NK-92 treated with Interleukin-12 subunit alpha and Interleukin-12 subunit beta, amount 100 ng/mL, for 24 hours (cell line): ENCODE measurements at regions not wholly inside any gene's neighbourhood (a gene's known extent, or its start where the extent isn't known, plus 50 kb on each side); places are given as distances from the start of the nearest gene placed in this dataset.
"Not testable (repeated sequence)": the region's sequence is repeated elsewhere in the genome, so short reads cannot be mapped to it uniquely, and the experiment has no call there.

Experiments
- DNase-seq: peaks from one replicate; lab custom pipeline; 2025; lab: John Stamatoyannopoulos, UW

DNA sequence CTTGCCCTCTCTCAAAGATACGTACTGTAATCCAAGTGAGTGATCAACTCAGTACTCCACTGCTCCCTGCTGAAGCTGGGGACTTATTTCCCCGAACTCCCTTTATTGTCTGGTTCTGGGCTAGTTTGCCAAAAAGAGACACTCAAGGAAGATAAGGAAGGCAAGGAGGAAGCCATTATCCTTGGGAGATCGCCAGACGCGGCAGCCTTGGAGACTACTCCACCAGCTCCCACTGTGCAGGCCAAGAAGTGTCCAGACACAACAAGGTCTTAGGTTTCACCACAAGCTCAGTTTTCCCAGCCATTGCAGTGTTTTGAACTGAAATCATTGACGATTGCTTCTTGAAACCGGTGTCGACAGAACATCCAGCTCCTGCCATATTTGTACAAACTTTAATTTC lies 439.6 kb upstream of the UBE2E3 start:
- no peak for DNase-seq

DNA sequence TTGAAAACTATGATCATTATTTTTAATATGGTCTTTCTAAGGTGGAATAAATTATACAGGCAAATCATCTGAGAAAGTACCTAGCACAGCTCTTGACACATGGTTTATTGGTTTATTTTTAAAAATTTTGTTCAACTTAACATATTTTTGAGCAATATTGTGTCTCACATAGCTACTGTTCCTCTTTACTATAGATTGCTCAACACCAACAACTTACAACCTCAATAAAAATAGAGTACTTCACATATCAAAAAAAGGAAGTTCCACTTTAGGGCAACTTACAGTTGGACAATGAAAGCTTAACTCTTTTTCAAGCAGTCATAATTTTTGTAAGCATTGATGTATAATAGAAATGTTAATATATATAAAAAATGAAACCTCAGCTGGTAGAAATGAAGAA lies 440.9 kb upstream of the UBE2E3 start:
- no peak for DNase-seq

DNA sequence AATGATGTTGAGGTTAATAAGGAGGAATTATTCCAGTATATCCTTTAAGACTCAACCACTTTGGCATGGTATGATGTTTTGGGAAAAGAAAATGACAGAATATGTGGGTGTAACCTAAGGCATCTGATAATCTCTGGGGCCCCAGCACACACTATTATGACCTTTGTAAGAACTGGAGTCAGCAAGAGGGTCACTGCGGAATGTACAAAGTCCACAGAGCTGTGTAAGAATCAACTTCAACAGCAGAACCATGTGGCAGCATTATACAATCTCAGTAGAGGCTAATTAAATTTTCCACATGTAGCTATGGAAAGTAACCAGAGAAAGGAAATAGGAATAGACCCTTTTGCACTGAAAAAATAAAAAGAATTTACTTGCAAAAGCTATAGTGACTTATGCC lies 445.1 kb upstream of the UBE2E3 start:
- no peak for DNase-seq

DNA sequence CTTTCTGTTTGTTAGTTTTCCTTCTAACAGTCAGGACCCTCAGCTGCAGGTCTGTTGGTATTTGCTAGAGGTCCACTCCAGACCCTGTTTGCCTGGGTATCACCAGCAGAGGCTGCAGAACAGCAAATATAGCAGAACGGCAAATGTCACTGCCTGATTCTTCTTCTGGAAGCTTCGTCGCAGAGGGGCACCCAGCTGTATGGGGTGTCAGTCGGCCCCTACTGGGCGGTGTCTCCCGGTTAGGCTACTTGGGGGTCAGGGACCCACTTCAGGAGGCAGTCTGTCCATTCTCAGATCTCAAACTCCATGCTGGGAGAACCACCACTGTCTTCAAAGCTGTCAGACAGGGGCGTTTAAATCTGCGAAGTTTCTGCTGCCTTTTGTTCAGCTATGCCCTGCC lies 448.6 kb upstream of the UBE2E3 start:
- not testable (repeated sequence) for DNase-seq

DNA sequence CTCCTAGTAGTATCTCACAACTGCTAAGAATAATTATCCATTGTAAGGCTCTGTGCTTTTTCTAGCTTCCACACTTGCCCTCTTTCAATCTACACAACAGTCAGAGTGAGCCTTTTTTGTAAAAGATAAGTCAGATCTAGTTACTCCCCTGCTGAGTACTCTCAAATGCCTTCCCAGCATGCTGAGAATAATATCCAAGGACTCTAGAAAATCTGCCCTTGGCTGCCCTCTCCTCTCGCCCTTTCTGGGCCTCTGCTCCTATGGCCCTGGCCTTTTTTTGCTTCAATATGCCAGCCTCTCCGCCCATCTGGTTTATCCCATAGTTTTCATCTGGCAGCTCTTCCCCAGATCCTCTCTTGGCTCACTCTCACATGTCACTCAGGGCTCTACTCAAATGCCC lies 455.9 kb upstream of the UBE2E3 start:
- DNase-seq, result no peak

DNA sequence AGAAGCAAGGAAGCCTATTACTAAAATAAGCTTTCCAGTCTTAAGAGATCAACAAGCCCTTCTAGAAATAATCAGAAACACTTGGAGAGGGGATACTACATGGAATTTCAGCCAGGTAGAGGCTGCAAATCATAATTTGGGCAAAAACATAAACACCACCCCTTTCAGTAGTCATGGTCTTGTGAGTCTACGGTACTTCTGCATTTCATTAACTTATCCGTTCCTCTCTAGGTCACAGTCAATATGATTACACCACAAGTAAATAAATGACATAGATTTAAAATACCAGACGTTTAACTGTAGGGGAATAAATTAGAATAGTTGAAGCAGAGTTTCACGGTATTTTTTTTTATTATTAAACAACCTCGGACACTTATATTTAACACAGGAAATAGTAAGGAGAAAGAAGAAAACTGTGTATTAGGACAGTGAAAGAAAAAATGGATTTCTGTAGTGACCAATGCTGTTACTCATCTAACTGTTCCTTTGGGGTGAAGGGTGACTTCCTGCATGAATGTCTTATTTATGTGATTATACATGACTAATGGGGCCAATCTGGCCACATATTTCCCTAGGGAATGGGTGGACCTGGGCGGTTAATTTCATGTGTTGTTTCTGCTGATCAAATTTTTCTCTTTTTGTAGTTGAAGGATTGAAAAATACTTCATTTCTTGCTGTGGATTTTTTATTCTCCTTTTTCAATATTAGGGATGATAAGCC lies 456.6 kb upstream of the UBE2E3 start:
- DNase-seq, result no peak

DNA sequence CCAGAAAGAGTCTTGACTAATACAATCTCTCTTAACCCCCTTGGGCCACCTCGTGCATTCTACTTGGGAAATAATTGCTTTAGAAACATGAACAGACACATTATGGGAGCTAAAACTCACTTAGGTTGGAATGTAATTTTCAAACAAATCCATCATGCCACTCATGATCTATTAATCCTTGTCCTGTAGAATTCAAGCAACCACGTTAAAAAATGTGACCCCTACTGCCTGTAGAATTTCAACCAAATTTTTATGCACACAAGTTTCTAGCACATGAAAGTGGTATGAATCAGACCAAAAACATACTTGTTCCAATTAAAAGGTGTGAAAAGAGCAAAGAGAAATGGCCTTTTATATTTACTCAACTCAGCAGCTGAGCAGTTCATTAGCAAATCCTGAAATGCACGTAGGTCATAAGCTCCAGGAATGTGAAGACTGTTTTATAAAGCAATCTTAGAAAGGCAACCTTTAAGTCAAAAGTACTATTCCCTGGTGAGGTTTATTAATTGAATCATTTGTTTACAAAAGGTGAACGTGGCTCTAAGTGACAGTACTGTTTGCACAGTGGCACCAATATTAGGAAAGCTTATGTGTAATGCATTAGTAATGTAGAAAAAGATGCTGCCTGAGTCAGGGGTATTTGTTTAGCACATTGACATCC lies 459.4 kb upstream of the UBE2E3 start:
- DNase-seq, result no peak

DNA sequence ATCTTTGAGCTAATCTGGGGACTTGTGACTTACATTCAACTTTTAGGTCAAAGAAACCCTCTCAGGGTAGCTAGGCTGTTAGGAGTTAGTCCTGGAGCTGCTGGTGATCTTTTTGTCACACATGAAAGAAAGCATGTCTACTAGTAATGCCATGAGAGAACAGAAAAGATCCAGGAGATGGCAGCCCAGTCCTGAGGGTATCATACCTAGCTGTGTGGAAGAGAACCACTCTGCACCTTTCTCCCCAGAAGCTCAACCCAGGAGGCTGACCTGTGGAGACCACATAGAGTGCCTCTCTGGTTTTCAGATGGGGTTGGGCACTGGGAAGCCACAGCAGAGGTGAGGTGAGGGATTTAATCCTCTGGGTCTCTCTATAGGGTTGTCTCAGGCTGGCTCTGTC lies 460.2 kb upstream of the UBE2E3 start:
- DNase-seq, result no peak

DNA sequence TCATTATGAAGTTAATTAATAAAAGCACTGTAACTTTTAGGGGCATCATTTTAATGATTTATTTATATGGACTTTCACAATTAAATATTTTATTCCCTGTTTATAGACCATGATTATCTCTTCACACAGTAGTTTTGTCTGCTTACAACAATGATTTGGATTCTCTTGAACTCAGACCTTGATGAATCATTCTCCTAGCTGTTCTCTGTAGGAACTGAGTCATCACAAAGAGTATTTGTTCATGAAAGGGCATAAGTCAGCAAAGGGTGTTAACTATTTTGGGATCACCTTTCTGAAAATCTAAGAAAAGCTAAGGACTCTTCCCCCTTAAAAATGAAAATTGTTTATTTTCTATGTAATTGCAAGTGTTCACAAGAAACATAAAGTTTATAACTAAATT lies 461.1 kb upstream of the UBE2E3 start:
- DNase-seq, result no peak

DNA sequence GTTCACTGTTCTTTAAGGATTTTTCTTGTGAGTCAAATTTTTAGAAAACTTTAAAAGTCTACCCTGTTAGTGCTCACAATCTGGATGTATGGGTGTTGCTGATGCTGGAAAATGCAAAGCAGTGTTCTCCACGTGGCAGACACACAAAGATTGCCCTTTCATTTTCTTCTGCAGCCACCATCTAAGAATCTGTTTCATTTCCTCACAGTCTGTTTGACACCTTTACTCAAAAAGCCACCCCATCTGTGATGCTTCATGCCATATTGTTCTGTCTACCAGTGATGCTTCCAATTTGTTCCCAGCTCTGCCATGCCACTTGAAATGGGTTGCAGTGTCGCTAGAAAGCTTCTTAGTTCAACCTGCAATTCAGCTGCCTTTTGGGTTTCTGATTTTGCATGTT lies 464.2 kb upstream of the UBE2E3 start:
- DNase-seq, result no peak

DNA sequence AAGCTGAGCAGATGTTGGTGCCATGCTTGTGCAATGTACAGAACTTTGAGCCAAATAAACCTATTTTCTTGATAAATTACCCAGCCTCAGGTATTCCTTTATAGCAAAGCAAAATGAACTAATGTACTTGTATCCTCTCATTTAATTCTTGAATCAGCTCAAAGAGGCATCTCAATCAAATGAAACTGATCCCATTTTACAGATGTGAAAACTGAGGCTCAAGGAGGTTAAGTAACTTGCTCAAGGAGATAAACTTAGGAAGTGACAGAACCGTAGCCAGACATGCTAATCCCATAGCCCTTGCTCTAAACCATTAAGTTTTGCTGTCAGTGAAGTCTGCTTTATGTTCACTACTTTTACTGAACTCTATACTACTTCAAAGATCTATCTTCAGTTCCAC lies 467.0 kb upstream of the UBE2E3 start:
- no peak for DNase-seq

DNA sequence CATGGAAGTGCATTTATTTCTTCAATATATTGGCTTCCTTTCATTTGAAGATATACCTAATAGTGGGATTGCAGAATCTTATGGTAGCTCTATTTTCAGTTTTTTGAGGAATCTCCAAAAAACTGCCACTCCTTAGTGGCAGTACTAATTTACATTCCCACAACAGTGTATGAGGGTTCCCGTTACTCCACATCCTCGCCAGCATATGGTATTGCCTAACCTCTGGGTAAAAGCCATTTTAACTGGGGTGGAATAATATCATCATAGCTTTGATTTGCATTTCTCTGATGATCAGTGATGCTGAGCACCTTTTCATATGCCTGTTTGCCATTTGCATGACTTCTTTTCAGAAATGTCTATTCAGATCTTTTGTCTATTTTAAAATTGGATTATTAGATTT lies 471.9 kb upstream of the UBE2E3 start:
- DNase-seq, result no peak

DNA sequence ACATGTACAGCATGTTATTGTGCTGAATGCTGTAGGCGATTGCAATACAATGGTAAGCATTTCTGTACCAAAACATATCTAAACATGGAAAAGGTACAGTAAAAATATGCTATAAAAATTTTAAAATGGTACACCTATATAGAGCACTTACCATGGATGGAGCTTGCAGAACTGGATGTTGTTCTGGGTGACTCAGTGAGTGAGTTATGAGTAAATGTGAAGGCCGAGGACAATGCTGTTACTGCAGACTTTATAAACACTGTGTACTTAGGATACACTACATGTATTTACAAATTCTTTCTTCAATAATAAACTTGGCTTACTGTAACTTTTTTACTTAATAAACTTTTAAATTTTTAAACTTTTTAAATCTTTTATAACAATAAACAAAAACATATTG lies 473.4 kb upstream of the UBE2E3 start:
- DNase-seq, result no peak

DNA sequence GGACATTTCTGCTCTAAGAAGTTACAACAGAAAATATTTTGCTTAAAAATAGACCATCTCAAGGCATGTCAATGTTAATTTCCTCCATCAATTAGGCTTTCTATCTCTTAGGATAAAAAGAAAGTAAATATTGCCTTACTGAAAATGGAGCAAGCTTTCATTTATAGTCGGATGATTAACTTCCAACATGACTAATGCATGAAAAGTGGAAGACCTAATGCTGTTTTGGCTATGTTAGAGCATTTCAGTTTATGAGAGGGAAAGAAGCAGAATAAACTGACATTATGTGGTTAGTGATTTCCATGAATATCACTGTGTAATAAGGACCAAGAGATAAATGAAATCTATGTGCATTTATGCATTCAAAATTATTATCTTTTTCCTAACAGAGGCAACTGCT lies 475.2 kb upstream of the UBE2E3 start:
- no peak for DNase-seq

DNA sequence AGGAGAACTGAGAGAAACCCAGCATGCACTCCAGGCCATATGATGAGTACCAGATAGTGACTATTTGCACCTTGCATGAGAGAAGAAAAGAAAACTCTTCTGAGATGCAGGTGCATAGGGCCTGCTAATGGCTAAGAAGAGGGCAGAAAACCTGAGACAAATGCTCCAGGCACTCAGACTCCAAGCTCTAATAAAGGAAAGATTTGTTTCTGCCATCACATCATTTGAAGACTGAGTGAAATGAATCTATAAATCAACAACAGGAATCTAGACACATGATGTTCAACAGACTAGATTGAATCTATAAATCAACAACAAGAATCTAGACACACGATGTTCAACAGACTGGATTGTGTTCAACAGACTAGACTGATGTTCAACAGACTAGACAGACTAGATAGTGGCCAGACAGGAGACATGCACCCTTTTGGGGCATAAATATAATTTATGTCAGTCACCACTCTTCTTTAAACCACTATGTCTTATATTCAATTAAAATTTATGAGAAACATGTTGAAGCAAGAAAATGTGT lies 482.7 kb upstream of the UBE2E3 start:
- no peak for DNase-seq

DNA sequence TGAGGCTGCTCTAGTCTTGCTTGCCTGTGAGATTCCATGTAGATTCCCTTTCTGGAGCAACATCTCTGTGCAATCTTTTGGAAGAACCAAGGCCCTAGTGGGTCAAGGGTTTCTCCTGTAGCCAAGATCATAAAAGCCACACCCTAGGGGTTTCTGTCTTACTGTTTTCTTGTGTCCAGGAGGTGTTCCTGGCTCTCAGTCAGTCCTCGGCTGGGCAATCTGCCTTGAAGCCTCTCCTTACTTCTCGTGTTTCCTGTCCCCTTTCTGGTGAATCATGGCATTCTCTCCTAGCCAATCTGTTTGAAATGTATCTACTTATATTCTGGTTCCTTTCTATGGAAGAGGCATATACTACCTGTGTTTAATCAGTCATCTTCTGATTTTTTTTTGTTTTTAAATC lies 484.8 kb upstream of the UBE2E3 start:
- DNase-seq, result no peak

DNA sequence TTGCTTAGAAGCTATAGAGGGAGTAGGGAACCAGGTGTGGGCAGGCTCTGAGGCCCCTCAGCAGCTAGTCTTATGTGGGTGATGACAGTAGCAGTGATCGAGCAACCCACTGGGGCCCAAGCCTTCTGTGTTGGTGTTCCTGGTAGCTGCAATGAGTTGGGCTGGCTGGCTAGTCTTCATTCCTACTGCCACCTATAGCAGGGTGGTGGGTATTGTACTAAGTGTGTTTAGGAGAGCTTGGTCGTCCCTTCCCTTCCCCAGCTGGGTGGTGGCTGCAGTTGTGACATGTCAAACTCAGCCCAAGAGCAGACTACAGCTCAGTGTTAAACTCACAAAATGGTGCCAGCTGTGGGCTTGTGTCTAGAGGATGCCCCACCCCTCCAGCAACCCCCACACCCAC lies 486.1 kb upstream of the UBE2E3 start:
- no peak for DNase-seq

DNA sequence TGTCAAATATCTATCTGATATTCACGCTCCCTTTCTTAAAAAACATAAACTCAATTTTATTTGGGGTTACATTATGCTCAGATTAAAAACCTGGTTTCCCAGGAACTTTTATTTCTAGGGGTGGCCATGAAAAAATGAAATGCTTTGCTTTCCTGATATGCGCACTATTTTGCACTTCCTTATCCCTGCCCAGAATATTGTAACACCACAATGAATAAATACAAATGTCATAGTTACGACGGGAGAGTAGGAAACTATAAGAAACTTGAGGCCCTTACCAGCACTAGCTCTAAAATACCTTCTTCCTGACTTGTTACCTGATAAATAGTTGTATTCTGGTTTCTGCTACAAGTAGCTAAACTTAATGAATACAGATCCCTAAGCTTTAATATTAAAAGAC lies 475.6 kb upstream of the CWC22 start:
- no peak for DNase-seq

DNA sequence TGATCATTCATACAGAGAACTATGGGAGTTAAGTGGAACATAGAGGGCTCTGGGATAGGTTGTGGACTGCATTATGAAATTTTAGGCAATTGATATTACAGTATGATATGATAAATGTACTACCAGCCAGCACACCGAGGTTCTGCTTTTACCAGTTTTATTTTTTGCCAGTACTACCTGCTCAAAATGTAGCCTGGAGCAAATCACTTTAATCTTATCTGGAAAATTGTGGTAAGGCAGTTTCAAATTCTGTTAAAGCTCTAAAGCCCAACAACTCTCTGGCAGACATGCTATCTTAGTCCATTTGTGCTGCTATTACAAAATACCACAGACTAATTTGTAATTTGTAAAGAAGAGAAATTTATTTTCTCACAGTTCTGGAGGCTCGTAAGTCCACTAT lies 474.9 kb upstream of the CWC22 start:
- no peak for DNase-seq

DNA sequence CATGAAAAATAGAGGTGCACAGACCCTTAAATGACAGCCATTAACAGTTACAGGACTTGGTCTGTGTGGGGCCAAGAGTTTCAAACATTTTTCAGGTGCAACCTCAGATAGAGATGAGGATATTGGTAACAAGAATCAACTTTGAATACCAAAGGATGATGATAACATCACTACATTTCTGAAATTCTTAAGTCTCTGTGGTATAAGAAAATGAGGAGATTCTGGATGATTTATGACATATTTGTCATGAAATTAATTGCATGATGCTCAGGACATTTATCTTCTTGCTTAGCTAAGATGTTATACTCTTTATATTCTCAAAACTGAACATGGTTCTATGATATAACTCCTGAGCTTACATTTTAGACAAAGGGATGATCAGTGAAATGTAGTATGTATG lies 471.8 kb upstream of the CWC22 start:
- no peak for DNase-seq

DNA sequence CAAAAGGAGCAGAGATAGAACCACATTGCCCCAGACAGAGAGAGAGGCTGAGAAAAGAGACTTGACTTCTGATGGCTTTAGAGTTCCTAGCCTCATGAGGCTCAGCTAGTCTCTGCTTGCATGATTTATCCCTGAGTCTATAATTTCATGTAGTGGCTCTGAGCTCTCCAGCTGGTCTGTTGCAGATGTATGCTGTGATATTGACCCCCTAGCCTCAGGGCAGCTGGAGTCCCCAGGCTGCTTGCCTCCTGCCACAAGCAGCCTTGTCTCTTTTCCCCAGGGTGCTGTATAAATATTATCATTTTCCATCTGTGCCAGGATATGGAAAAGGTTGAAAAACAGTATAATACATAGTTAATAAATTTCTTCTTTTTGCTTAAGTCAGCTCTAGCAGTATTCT lies 467.6 kb upstream of the CWC22 start:
- DNase-seq, result no peak

DNA sequence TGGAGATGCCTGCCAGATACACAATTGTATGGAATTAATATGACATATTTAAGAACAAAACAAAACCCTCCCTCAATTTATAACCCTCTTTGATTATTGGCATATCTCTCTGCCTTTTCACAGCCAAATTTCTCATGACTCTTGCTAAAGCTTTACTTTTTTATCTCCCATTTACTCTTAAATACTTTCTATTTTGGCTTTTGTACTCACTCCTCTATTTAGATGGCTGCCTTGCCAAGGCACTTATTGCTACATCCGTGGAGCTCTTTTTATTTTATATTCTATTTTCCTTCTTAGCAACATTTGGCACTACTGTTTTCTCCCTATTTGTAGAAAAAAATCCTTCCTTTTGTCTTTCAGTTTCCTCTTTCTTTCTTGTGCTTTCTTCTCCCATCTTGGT lies 466.4 kb upstream of the CWC22 start:
- no peak for DNase-seq

DNA sequence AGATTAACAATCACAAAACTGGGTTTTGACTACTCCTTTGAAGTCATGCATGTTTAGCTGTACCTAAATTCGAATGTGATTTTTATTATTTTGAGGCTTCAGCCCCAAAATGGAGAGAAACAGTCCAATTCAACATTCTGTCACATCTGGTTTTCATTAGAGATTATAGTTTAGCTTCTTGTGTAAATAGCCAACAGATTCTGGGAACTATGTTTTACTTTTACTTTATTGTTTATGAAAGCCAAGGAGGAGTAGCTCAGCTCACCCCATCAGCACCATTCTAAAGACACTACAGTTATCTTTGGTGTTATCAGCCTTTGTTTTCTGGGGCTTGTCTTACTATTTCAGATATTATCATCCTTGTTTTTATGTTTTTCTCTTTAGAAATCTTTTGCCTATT lies 465.0 kb upstream of the CWC22 start:
- no peak for DNase-seq

DNA sequence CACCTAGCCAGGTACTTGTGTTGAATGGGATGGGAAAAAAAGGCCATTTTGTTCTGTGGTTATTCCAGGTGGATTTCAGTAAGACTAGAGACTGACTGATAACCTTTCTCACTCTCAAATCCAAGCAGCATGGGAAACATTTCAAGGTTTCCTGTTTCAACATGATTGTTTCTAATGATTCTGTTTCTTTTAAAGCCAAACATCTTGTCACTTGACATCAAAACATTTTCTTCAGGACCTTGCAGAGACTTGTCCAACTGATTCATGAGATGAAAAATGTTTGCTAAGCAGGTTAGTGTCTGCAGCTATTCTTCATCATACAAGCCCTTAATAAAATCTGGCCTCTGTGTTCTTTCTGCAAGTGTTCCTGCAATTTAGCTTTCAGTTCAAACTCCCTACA lies 456.5 kb upstream of the CWC22 start:
- DNase-seq, result no peak
